GM21723 (cell line): ENCODE measurements at regions not wholly inside any gene's neighbourhood (a gene's known extent, or its start where the extent isn't known, plus 50 kb on each side); places are given as distances from the start of the nearest gene placed in this dataset.
A peak's percentile ranks its signal among the peaks of the same experiment; 100 is the strongest.
"Not testable (repeated sequence)": the region's sequence is repeated elsewhere in the genome, so short reads cannot be mapped to it uniquely, and the experiment has no call there.

ENCODE experiments used
- ATAC-seq: cut with Tn5 transposase; IDR thresholded peaks from one replicate; pipeline ENCODE4 v1.9.1; 2021; ENCODE audit warnings: mild to moderate bottlenecking, moderate library complexity; ENCODE audit not compliant: unreplicated experiment

- ATAC-seq = no peak
Observed at GRCh38 chr1:192418552-192419285, 101.9 kb downstream of the RGS21 start.

DNA sequence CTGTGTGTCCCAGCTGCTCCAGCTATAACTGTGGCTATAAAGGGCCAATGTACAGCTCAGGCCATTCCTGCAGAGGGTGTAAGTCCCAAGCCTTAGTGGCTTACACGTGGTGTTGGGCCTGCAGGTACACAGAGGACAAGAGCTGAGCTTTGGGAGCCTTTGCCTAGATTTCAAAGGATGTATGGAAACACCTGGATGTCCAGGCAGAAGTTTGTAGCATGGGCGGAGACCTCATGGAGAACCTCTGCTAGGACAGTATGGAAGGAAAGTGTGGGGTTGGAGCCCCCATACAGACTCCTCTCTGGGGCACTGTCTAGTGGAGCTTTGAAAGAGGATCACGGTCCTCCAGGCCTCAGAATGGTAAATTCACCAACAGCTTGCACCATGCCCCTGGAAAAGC is 113.9 kb downstream of the RGS21 start:
- no peak for ATAC-seq

DNA sequence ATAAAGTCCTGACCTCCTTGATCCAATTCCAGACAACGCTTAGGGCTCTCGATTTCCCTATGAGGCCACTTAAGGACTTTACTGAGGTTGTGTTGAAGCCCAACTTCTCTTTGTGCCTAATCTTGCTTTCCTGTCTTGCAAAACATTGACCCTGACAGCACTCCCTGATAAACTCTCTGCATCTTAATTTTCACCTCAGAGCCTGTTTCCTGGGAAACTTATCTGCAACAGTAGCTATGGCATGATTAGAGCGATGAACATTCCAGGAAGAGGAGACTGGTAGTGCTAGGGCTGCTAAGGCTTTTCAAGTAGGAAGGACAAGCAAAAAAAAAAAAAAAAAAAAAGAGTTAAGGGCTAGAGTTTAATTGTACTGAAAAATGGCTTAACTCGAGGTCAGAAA is 118.9 kb downstream of the RGS21 start:
- ATAC-seq = no peak

DNA sequence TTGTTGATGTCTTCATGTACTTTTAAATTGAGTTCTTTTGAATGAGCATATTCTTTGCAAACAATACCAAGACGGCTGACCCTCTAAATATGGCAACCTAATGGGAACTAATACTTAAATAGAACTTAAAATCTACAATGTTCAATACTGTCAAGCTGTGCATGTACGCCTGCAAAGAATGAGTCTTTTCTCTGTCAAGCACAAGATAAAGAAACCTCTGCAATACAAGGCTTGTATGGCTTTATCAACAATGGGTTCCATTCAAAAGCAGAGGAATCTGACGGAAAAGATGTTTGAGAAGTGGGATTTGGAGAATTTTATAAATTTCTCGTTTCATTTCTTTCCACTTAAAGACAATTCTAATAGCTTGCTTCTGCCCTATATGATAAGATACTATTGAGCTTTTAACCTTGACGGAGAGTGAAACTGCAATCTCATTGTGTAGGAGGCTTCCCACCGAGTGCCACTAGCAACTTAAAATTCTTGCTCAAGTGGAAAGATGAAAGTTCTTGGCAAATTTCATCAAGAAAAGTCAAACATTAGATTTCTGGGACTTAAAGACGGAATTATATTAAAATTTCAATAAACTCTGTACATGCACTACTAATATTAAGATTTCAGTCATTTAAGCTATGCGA is 119.8 kb downstream of the RGS21 start:
- ATAC-seq = no peak

DNA sequence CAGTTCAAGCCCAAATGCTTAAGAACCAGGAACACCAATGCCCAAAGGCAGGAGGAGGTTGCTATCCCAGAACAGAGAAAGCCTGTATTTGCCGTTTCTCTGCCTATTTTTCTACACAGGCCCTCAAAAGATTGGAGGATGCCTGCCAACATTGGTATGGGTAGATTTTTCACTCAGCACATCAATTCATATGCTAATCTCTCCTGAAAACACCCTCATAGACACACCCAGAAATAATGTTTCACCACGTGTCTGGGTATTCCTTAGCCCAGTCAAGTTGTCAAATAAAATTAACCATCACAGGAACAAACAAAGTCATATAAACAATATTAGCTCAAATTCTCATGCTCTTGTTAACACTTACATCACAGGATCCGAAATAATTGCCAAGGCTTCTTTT is 121.9 kb downstream of the RGS21 start:
- no peak for ATAC-seq

DNA sequence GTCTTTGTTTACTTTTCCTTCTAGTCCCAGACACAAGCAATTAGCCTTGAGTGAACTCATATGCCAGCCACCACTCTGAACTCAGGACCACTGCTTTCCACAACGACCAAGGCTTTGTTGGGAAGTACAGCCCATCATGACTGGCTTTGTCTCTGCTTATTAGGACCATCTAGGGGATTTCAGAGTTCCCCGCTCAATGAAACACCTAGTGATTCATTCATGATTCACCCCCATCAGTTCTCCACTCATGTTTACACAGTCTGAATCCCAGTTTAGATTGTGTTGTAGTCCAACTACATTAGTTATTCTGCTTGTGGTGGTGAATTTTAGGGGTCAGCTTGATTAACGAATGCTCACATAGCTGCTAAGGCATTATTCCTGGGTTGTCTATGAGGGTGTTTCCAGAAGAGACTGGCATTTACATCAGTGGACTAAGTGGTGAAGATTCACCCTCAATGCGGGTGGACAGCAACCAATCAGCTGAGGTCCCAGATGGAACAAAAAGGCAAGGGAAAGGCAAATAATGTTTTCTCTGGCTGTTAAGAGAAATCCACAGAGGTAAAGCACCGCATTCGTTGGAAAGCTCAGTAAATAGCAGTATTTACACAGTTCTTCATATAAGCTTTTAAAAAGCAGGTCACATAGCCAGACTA is 122.7 kb downstream of the RGS21 start:
- no peak for ATAC-seq

- no peak for ATAC-seq
Observed at GRCh38 chr1:192441492-192441891, 124.7 kb downstream of the RGS21 start.

GRCh38 chr1:192442736-192443135 is 125.9 kb downstream of the RGS21 start:
- ATAC-seq = no peak

GRCh38 chr1:192443616-192444015 is 126.8 kb downstream of the RGS21 start:
- ATAC-seq = no peak

- no peak for ATAC-seq
Observed at GRCh38 chr1:192445241-192445640, 128.4 kb downstream of the RGS21 start.

GRCh38 chr1:192445839-192446489 is 129.2 kb downstream of the RGS21 start:
- peak; percentile 80 for ATAC-seq

- ATAC-seq = no peak
Observed at GRCh38 chr1:192448026-192448578, 127.5 kb upstream of the RGS1 start.

DNA sequence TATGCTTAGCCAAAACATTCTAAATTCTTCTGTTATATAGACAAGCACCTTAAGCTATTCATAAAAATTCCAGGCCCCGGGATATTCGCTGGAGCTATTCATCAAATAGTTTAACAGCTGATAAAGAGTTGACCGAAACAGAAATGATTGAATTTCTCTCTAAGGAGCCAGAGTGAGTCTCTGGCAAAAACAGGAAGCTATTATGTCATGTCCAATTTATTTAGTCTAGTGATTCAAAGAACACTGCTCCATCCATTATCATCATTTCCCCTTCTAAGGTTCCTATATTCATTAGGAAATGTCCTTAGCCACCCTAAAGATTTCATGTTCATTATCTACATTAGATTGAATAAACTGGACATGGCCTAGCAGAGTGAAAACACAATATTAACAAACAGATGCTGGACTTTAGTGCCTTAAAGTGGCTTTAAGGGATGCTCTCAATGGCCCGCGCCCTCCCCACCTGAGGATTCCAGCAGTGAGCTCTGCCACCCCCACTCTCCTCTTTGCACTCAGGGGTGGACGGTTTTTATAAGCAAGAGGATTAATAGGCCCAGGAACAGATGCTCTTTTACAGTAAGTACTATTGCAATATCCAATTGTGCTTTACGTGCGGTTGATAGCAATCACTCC is 122.1 kb upstream of the RGS1 start:
- ATAC-seq = no peak

DNA sequence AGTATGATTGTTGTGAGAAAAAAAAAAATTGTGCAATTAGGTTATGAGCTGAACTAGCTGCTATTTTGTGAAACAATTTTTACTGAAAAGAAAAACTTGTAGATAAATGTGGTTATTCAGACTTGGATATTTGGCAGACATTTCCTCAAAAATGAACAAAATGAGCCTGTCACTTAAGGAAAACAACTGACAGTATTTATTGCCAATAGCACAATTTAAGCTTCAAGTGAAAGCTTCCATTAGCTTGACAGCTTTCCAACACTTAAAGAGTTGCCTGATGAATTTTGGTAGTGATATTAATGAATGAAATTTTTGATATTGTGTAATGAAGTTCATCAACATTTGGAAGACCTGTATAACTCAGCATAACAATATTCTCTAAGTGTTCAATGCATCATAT is 116.1 kb upstream of the RGS1 start:
- no peak for ATAC-seq

DNA sequence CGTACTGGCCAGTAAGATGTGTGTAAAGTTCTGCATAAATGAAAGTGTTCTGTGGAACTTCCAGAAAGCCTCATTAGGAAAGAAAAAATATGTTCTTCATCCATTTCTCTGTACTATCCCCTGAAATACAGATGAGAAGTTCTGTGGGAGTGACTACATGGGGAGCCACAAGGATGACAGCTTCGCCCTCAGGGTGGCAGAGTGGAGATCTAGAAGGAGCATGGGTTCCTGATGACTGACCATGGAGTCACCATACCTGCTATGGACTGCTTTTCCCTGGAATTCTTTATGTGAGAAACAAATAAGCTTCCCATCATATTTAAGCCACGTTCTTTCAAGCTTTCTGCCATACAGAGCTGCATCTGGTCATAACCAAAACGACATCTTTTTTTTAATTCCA is 113.9 kb upstream of the RGS1 start:
- ATAC-seq = no peak

GRCh38 chr1:192462616-192463015 is 113.0 kb upstream of the RGS1 start:
- ATAC-seq = no peak

DNA sequence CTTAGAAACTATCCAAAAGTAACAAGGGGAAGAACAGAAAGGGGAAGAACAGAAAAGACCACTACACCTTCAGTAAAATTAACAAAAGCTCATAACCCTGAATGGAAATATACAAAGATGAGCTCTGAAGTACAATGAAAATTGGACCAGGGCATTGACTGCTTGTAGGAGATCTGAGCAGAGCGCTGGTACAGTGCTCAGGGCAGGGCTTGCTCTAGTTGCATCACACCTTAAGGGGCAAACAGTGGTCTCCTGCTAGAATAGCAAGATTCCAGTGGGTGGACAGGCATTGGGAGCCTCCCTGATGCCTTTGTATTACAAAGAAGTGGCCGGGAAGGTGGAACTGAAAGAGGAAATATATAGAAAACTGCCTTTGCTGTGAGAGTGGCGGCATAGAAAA is 111.9 kb upstream of the RGS1 start:
- no peak for ATAC-seq

GRCh38 chr1:192465221-192465620 is 110.4 kb upstream of the RGS1 start:
- not testable (repeated sequence) for ATAC-seq

GRCh38 chr1:192474080-192474683 is 101.4 kb upstream of the RGS1 start:
- ATAC-seq = no peak

DNA sequence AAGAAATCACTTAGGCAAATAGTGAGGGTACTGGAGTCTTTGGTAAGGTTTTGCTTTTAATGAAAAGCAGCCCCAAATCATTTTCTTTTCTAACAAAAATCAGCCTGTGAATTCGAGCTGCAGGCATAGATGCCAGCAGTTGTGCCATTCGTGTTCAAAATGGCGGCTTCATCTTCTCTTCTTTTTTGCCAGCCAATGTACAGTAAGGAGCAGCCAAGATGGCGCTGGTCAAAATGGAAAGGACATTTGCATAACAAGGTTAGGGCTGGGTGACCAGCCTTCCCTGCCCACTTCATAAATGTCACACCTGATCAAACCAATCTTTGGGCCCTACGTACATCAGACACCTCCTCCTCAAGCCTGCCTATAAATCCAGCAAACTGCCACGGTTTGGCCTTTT is 100.2 kb upstream of the RGS1 start:
- ATAC-seq = no peak

- ATAC-seq = no peak
Observed at GRCh38 chr1:192475970-192476369, 99.6 kb upstream of the RGS1 start.
